Karpas-422 (cell line): ENCODE measurements at regions not wholly inside any gene's neighbourhood (a gene's known extent, or its start where the extent isn't known, plus 50 kb on each side); places are given as distances from the start of the nearest gene placed in this dataset.

Experiments used
- DNase-seq: peaks from one replicate; pipeline ENCODE4 v3.0.0-alpha.2; 2015
- H2AFZ ChIP-seq: fragments of 200-600 bp; sonication (generic); 2 replicates; pipeline ENCODE4 v1.6.1; 2014; ENCODE audit warnings: antibody characterized with exemption, low read length, mixed read lengths
- H3K27ac ChIP-seq: fragments of 200-600 bp; sonication (generic); 2 replicates; pipeline ENCODE4 v1.5.1; 2014; ENCODE audit warnings: mild to moderate bottlenecking, low read length, moderate library complexity
- H3K27me3 ChIP-seq: fragments of 200-600 bp; sonication (generic); 2 replicates; pipeline ENCODE4 v1.6.1; 2014; ENCODE audit warnings: low read length, mixed read lengths
- H3K36me3 ChIP-seq: fragments of 200-600 bp; sonication (generic); 2 replicates; pipeline ENCODE4 v1.6.1; 2014; ENCODE audit warnings: low read length, mixed read lengths; ENCODE audit not compliant: insufficient read depth
- H3K4me1 ChIP-seq: fragments of 200-600 bp; sonication (generic); 2 replicates; pipeline ENCODE4 v1.6.1; 2014; ENCODE audit warnings: mild to moderate bottlenecking, low read length, mixed read lengths
- H3K4me2 ChIP-seq: fragments of 200-600 bp; sonication (generic); 2 replicates; pipeline ENCODE4 v1.6.1; 2014; ENCODE audit warnings: low read length, low read depth, mild to moderate bottlenecking; ENCODE audit not compliant: poor library complexity, severe bottlenecking
- H3K4me3 ChIP-seq: fragments of 200-600 bp; sonication (generic); 2 replicates; pipeline ENCODE4 v1.5.1; 2014; ENCODE audit warnings: mild to moderate bottlenecking, antibody characterized with exemption, low read length, mixed read lengths
- H3K79me2 ChIP-seq: fragments of 200-600 bp; sonication (generic); 2 replicates; pipeline ENCODE4 v1.6.1; 2014; ENCODE audit warnings: mild to moderate bottlenecking, low read length, mixed read lengths
- H3K9ac ChIP-seq: fragments of 200-600 bp; sonication (generic); 2 replicates; pipeline ENCODE4 v1.6.0; 2014; ENCODE audit warnings: low read length
- H3K9me2 ChIP-seq: fragments of 200-600 bp; sonication (generic), shearing (Covaris generic); replicated peaks from 2 replicates; pipeline ENCODE4 v1.6.0; 2014; ENCODE audit warnings: mild to moderate bottlenecking, low read length, moderate library complexity; ENCODE audit not compliant: insufficient read depth
- H3K9me3 ChIP-seq: fragments of 300-700, 200-600 bp; sonication (generic); 2 replicates; pipeline ENCODE4 v1.6.1; 2014; ENCODE audit warnings: low read length, mixed read lengths
- H4K20me1 ChIP-seq: fragments of 200-600 bp; sonication (generic); 2 replicates; pipeline ENCODE4 v1.6.1; 2014; ENCODE audit warnings: mild to moderate bottlenecking, antibody characterized with exemption, low read length, low read depth; ENCODE audit not compliant: insufficient read depth

GRCh38 chr4:24662056-24662455 lies 77.7 kb upstream of the DHX15 start:
- Histone ChIP-seq H3K4me1 (peaks cover 8% of the 10 kb centered on the region), H3K36me3 (no peaks in the 10 kb centered on the region), H3K27me3 (peaks cover 5% of the 10 kb centered on the region; the same call in 1 of the 2 replicates), H2AFZ (no peak overlapping the region), H4K20me1 (no peaks in the 10 kb centered on the region), H3K9me3 (no peaks in the 10 kb centered on the region), H3K4me3 (no peak overlapping the region), H3K27ac (no peak overlapping the region), H3K79me2 (no peaks in the 10 kb centered on the region), H3K9me2 (no peaks in the 10 kb centered on the region), H3K4me2 (no peak overlapping the region), H3K9ac (no peak overlapping the region)
- no peak for DNase-seq

GRCh38 chr4:24662542-24662941 lies 78.2 kb upstream of the DHX15 start:
- Histone ChIP-seq H3K9me3 (no peaks in the 10 kb centered on the region), H3K9ac (no peak overlapping the region), H4K20me1 (no peaks in the 10 kb centered on the region), H3K9me2 (no peaks in the 10 kb centered on the region), H3K4me1 (peaks cover 8% of the 10 kb centered on the region), H3K27me3 (peaks cover 5% of the 10 kb centered on the region; the same call in 1 of the 2 replicates), H3K36me3 (no peaks in the 10 kb centered on the region), H2AFZ (no peak overlapping the region), H3K79me2 (no peaks in the 10 kb centered on the region), H3K27ac (no peak overlapping the region), H3K4me3 (no peak overlapping the region), H3K4me2 (no peak overlapping the region)
- no peak for DNase-seq

- Histone ChIP-seq H3K27ac (no peak overlapping the region), H3K4me2 (no peak overlapping the region), H3K27me3 (peaks cover 1% of the 10 kb centered on the region; the same call in 1 of the 2 replicates), H4K20me1 (no peaks in the 10 kb centered on the region), H3K9me2 (no peaks in the 10 kb centered on the region), H3K4me1 (no peaks in the 10 kb centered on the region; the same call in 1 of the 2 replicates), H3K9me3 (no peaks in the 10 kb centered on the region), H3K79me2 (no peaks in the 10 kb centered on the region), H2AFZ (no peak overlapping the region), H3K4me3 (no peak overlapping the region), H3K36me3 (no peaks in the 10 kb centered on the region), H3K9ac (no peak overlapping the region)
- DNase-seq = no peak
These were observed 80.6 kb upstream of the DHX15 start for GRCh38 chr4:24664956-24665355.

GRCh38 chr4:24666316-24666715 lies 82.0 kb upstream of the DHX15 start:
- Histone ChIP-seq H3K4me1 (no peaks in the 10 kb centered on the region; the same call in 1 of the 2 replicates), H3K79me2 (no peaks in the 10 kb centered on the region), H3K36me3 (no peaks in the 10 kb centered on the region), H3K27ac (no peak overlapping the region), H4K20me1 (no peaks in the 10 kb centered on the region), H3K9me3 (no peaks in the 10 kb centered on the region), H3K4me2 (no peak overlapping the region), H3K27me3 (no peaks in the 10 kb centered on the region), H3K9ac (no peak overlapping the region), H3K9me2 (no peaks in the 10 kb centered on the region), H2AFZ (no peak overlapping the region), H3K4me3 (no peak overlapping the region)
- DNase-seq = no peak

GRCh38 chr4:24666816-24667477 lies 82.6 kb upstream of the DHX15 start:
- H3K27ac ChIP-seq = no peak overlapping the region
- H3K4me1 ChIP-seq = no peaks in the 10 kb centered on the region; the same call in 1 of the 2 replicates
- no peak overlapping the region for H3K4me3 ChIP-seq
- no peak for DNase-seq
- no peaks in the 10 kb centered on the region for H3K9me2 ChIP-seq
- H3K36me3 ChIP-seq = no peaks in the 10 kb centered on the region
- no peaks in the 10 kb centered on the region for H3K27me3 ChIP-seq
- no peak overlapping the region for H2AFZ ChIP-seq
- no peak overlapping the region for H3K4me2 ChIP-seq
- H3K9me3 ChIP-seq = no peaks in the 10 kb centered on the region
- H3K79me2 ChIP-seq = no peaks in the 10 kb centered on the region
- H3K9ac ChIP-seq = no peak overlapping the region
- H4K20me1 ChIP-seq = no peaks in the 10 kb centered on the region

- Histone ChIP-seq H3K9ac (no peak overlapping the region), H3K4me1 (no peaks in the 10 kb centered on the region), H3K9me3 (no peaks in the 10 kb centered on the region), H3K4me2 (no peak overlapping the region), H3K4me3 (no peak overlapping the region), H3K36me3 (no peaks in the 10 kb centered on the region), H3K27ac (no peak overlapping the region), H3K9me2 (no peaks in the 10 kb centered on the region), H2AFZ (no peak overlapping the region), H4K20me1 (no peaks in the 10 kb centered on the region), H3K79me2 (no peaks in the 10 kb centered on the region), H3K27me3 (no peaks in the 10 kb centered on the region)
- DNase-seq = no peak
These were observed 84.6 kb upstream of the DHX15 start for GRCh38 chr4:24668956-24669355.

GRCh38 chr4:24669751-24670150 lies 85.4 kb upstream of the DHX15 start:
- H3K4me1 ChIP-seq = no peaks in the 10 kb centered on the region
- no peaks in the 10 kb centered on the region for H3K79me2 ChIP-seq
- no peak overlapping the region for H3K4me3 ChIP-seq
- no peak overlapping the region for H3K9ac ChIP-seq
- no peaks in the 10 kb centered on the region for H3K27me3 ChIP-seq
- H3K9me2 ChIP-seq = no peaks in the 10 kb centered on the region
- no peaks in the 10 kb centered on the region for H4K20me1 ChIP-seq
- H3K27ac ChIP-seq = no peak overlapping the region
- no peak for DNase-seq
- no peaks in the 10 kb centered on the region for H3K9me3 ChIP-seq
- no peak overlapping the region for H3K4me2 ChIP-seq
- H3K36me3 ChIP-seq = no peaks in the 10 kb centered on the region
- H2AFZ ChIP-seq = no peak overlapping the region

GRCh38 chr4:24671849-24672248 lies 87.5 kb upstream of the DHX15 start:
- Histone ChIP-seq H3K4me3 (no peak overlapping the region), H3K27ac (no peak overlapping the region), H3K9me2 (no peaks in the 10 kb centered on the region), H4K20me1 (no peaks in the 10 kb centered on the region), H3K36me3 (no peaks in the 10 kb centered on the region), H3K79me2 (no peaks in the 10 kb centered on the region), H3K4me1 (no peaks in the 10 kb centered on the region), H3K4me2 (no peak overlapping the region), H3K9ac (no peak overlapping the region), H3K9me3 (no peaks in the 10 kb centered on the region), H3K27me3 (no peaks in the 10 kb centered on the region), H2AFZ (no peak overlapping the region)
- no peak for DNase-seq
